ENCODE measurements at regions not wholly inside any gene's neighbourhood (a gene's known extent, or its start where the extent isn't known, plus 50 kb on each side); places are given as distances from the start of the nearest gene placed in this dataset.

DNA sequence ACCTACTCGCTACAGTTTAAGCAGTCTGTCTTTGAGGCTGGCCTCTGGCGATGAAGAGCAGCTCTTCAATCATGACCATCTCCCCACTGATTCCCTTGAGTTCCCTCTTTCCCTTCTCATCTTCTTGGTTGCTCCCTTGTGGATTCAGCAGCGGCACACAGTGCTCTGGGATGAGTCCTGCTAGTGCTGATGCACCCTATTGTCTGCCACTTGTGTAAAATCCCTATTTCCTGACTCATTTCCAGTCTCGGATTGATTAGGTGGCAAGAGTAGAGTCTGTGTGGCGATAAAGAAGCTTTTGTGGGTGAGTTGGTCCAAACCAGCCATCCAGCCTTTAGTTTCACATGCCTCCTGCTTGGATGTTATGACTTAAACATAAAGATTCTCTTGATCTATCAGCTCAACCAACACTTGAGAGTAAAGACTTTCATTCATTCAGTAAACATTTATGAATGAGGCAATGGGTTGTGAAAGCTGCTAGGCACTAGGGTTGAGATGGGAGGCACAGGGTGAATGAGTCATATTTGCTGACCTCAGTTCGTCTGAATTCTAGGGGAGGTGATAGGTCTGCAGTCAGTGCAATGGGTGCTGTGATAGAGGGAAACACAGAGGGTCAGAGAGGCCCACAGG is 219.4 kb upstream of the RAG2 start:
- no peak for DNase-seq (ENCODE audit: low read depth, low spot score)

DNA sequence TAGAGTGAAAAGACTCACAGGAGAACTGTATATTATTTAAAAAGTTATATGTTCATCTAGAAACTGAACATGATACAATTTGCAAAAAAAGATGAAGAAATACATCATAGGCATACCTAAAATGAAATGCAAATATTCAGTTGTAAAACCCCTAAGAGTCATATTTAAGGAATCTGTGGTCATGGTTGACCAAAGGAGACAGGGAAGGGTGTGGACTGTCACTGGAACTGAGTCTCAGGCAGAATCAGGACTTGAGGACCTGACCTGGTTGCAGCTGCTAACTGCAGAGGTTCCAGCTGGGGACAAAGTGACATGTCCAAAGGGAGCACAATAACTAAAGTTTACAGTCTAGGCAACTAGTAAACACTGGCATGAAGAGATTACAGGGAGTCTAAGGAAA is 211.3 kb upstream of the RAG2 start:
- no peak for DNase-seq (ENCODE audit: low read depth, low spot score)

DNA sequence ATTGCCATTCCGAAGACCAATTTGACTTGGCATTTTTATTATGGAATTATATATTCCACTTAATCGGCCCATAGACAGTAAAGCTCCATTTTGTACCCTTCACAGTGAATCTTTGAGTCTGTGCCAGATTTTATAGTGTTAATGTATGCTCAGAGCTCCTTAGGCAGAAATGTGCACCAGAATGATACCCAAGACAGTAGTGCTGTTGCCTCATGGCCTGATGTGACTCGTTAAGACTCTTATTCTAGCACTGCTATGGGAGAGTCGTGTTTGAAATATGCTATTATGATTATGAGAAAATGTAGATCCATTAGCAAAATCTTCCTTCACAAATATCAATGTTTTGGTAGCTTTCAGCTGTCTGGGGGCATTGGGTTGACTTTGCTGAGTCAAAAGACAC is 209.8 kb upstream of the RAG2 start:
- DNase-seq (ENCODE audit: low read depth, low spot score), result no peak

DNA sequence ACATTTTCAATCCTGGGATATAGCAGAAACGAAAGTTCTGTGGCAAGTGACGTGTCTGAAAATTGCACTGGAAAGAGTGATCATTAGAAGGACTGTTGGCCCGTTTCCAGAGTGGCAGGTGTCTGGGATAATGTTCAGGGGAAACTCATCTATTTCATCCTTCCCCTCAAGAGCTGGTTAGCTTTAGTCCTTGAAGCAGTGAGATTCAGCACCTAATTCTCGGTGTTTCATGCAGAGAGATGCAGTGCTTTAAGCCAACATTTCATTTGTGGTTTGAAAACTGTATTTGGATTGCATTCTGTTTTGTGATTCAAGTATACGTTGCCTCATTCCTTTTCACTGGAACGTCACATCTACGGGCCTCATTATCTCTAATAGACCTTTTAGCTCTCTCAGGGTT is 205.0 kb upstream of the RAG2 start:
- no peak for DNase-seq (ENCODE audit: low read depth, low spot score)

DNA sequence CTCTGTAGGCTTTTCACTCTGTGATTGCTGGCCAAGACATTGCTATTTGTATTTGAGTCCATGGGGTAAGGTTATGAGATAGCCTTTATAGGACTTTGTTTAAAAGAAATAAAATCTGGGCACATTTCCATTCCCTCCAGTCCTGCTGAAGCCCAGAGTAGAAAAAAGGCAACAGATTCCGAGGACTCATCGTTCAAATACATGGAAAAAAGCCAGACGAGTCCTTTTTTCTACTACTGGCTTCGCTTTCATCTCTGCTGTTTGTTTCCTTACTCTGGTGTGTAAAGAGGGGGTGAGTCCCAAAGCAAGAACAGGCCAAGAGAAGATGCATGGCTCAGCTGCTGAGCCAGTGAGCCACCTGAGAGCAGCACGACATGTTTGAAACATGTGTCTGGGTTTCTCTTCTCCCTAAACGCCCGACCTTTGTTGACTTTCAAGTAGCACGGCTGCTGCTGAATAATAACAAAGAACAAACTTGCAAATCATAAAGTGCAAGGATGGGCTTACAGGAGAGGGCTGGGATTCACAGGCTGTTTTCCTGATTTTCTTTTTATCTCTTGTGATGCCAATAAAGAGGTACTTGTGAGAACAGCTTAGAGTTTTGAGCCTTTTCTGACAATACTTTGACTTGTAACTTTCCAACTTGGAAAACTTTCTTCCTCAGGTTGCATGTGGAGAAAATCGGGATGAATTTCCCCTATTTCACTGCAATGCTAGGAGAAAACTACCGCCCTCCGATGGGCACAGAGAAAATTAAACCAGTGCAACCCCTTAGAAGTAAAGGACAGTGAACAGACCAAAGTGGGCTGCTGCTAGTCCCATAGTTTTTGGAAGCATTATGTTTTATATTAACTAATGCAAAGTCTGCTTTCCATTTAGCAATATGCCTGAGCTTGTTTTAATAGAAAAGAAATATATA is 195.2 kb upstream of the RAG2 start:
- DNase-seq (ENCODE audit: low read depth, low spot score), result no peak

DNA sequence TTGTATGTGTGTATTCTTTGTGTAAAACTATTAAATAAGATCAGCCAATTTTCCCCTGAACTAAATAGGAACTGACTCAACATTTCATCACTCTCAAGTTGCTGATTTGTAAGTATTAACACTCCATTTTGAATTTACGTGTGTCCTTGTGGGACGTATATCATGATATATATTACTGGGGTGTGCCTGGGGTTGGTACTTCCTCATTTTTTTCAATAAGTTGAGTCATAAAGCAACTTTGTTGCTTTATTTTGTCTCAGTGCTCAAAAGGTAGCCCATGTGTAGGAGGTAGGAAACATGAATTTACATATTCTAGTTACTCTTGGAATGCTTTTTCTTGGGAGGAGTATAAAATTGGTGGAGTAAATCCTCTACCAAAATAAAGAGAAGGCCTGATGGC is 193.9 kb upstream of the RAG2 start:
- DNase-seq (ENCODE audit: low read depth, low spot score), result no peak

DNA sequence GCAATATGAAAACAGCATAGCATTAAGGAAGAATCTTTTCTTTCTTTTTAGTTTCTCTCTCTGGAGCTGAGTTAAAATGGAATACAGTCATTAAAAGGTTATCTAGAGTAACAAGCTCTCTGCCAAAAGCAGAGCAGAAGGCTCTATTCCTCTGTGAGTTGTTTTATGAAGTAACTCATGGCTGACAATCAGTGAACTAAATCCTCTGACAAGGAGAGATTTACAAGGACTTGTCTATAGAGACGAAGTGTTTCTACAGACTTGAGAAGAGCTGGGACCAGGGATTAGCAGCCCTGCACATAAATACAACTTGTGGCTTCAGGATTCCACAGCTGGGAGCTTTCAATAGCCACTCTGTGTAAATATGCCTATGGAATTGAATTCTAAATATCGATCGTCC is 192.5 kb upstream of the RAG2 start:
- DNase-seq (ENCODE audit: low read depth, low spot score), result no peak

DNA sequence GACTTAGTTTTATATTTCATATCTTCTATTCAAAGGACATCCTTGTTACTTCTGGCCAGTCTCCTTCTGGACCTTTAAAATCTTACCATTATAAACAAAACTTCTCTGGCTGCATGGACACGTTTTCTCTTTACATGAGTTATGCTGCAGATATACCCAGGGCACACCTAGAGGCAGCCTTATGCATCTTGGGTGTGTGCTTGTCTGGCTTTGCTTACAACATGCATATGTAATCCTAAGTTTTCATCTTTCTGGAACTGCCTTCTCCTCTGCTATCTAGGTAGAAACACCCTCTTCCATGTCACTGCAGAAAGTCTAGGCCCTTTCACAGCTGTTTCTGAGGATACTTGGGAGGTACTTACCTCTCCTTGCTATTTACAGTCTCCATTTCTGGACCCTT is 185.8 kb upstream of the RAG2 start:
- DNase-seq (ENCODE audit: low read depth, low spot score), result no peak

DNA sequence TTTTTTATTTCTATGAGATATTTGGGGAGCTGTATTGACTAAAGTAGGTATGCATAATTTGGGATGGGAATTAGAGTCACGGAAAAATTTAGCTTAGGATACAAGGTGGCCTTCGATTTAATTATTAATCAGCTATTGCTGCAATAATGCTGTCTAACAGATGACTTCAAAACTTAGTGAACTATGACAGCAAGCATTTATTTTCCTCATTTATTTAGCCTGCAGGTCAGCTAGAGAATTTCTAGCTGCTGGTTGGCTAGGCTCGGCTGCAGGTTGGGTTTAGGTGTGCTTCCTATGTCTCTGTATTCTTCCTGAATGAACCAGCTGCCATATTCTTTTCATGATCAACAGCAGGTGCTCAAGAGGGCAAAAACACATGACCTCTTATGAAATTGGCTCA is 181.8 kb upstream of the RAG2 start:
- DNase-seq (ENCODE audit: low read depth, low spot score), result no peak

DNA sequence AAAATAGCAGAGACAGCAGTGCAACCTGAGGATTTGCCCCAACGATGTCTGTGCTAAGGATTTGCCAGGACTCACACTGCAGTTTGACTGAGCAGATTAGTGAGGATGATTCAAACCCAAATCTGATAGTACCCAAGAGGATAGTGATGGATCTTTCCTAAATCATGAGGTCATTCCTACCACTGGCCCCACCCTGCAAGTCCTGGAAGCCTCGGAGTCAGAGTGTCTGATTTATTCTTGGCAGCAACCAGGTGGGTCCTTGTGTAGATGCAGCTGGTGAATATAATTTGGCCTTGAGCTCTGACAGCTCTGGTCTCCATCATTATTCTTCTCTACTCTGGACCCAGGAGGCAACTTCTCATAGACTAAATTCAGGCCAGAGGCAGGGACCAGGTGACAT is 179.3 kb upstream of the RAG2 start:
- DNase-seq (ENCODE audit: low read depth, low spot score), result no peak

DNA sequence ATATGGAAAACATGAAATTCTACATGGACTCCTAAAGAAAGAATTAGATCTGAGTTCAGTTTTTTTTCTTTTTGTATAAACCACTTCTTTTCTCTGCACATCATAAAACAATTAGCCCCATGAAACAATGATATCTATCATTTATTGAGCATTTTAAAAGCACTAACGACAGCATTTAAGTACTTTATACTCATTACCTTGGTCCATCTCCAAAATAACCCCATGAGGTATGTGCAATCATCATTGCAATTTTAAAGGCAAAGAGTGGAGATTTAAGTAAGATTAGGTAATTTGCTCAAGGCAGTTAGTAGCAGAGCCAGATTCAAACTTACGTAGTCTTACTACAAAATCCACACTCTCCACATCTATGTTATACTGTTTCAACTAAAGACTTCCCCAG is 177.7 kb upstream of the RAG2 start:
- no peak for DNase-seq (ENCODE audit: low read depth, low spot score)

DNA sequence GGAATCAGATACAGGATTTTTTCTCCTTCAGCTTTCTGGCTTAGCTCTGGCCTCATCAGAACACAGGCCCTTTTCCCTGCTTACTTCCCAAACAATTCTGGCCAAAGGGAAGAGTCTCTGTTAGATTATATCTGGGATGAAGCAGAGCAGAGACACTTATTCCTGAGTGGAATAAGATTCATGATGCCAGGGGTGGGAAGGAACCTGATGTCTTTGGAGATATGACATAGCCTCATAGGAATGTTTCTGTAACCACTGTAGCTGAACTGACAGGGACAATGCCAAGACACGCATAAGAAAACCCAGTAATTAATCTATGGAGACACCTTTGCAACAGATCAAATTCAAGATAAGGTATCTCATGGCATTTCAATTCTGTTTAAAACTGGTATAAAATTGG is 177.1 kb upstream of the RAG2 start:
- no peak for DNase-seq (ENCODE audit: low read depth, low spot score)

DNA sequence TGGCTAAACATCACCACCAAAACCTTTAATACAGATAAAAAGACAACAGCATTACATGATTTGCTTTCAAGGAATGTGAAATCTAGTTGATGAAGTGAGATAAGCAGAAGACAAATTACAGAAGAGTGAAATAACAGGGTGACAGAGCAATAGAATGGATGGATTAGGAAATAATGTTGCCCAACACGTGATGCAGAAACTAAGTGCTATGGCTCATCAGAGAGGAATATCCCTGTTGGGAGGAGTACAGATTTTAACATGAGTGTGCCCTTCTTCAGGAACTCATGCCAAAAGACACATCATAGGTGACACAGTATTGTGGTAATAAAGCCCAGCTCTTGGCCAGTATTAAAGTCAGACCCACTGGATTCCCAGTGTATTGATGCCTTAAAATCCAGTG is 176.6 kb upstream of the RAG2 start:
- no peak for DNase-seq (ENCODE audit: low read depth, low spot score)

DNA sequence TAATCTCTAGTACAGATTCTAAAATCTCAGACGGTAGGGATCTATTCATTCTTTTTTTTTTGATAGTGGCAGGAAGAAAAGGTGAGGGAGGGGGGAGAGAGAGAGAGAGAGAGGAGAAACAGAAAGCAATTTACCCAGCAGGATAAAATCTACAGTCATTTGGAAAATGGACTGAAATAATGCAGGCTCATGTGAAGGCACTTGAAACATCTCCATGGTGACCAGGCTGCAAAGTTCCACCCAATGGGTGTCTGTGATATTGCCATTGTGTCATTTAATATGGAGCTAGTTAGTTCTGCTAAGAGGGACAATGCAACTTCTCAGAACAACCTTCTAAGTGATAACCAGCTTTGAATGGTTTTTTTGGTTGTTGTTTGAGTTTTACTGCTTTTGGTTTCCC is 165.2 kb upstream of the RAG2 start:
- no peak for DNase-seq (ENCODE audit: low read depth, low spot score)

DNA sequence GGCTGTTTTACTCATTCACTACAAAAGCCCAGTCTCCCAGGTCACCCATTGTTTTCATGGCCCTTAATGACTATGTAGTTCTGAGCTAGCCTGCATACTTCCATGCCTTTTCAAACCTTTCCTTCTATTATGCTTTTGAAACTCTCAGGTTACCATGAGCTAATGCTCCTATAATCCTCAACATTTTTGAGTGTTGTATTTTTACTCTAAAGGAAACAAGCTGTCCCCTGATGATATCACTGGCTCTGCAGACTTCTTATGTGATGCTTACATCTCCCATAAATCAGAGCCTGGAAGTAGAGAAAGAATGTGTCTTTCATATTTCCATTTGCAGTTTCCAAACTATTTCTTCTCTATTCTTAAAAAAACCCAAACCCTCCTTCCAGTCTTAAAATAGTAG is 159.0 kb upstream of the RAG2 start:
- DNase-seq (ENCODE audit: low read depth, low spot score), result no peak

DNA sequence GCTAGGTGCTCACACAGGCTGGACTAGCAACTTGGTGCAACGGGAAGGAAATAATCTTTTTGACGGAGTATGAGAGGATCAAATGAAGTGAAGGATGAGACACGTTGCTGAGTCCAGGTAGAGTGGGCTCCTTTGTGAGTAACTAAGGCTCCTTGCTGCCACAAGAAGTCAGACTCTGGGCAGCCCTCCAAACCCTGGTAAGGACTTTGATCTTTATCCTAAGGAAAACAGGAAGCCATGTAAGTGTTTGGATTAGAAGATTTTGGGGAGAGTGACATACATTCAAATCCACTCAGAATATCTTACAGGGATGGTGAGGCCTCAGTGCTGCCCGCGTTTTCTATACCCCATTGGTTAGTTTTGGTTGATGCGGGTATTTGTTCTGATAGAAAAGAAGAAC is 155.9 kb upstream of the RAG2 start:
- DNase-seq (ENCODE audit: low read depth, low spot score), result no peak

DNA sequence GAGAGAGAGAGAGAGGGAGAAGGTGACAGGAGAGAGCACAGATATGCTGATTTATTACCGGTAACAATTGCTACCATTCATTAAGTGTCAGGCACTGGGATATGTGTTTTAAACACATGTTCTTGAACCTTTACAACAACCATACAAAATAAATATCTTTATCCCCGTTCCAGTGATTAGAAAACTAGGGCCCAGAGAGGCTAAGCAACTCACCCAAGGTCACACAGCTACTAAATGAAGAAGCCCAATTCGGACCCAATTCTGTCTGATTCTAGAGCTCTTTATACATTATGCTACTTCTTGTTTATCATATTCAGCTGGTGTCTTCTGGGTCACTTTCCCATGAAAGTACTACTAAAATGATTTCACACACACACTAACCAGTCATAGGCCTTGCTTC is 154.0 kb upstream of the RAG2 start:
- DNase-seq (ENCODE audit: low read depth, low spot score), result no peak

DNA sequence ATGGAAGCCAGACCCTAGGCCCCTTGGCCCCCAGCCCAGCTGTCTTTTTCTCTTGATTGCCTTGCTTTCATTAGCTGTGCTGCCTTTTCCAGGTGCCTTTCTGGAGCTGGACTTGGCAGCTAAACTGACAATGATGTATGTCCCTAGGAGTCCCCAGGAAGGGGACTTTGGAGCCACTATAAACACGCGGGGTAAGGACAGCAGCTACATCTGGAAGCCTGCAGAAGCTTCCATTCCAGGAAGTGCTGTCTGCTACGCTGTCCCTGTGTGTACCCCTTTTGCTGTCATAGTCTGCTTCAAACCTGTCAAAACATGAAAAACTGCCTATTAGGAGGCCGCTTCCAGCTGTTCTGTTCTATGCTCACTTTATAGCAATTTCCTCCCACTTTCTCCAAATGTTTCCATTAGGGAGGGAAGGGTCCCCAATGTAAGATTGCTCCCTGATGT is 153.3 kb upstream of the RAG2 start:
- no peak for DNase-seq (ENCODE audit: low read depth, low spot score)

DNA sequence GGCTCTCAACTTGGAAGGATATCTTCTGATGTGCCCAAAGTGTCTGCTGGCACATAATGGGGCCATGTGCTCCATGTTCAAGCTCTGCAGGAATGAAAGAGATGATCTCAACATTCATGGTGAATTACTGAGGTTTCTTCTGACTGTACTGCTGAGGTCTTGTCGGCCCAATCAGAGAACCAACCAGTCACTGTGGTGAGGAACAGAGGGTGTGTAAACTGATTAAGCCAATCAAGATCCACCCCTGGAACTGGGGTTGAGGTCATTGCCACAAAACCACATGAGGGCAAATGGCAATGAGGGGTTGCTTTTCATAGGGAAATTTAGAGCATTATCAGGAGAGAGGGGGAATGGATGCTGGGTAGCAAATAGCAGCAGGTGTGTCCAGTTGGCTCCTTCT is 152.3 kb upstream of the RAG2 start:
- DNase-seq (ENCODE audit: low read depth, low spot score), result no peak

DNA sequence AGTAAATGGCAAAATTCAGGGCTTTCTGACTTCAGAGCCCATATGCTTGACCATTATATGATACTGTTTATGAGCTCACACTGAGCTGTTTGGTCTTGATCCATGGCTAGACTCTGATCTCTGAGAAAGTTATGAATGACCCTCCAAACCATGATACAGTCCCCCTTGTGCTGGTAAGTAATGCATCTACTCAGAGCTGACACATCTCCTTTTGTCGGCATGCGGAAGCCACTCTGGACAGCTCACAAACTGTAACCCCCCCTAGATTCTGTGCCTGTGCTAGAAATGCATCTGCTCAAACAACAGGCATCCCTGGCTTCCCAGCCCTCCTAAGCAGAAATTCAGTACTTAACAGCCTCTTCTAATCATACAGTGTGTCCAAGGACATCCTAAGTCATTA is 150.8 kb upstream of the RAG2 start:
- no peak for DNase-seq (ENCODE audit: low read depth, low spot score)

DNA sequence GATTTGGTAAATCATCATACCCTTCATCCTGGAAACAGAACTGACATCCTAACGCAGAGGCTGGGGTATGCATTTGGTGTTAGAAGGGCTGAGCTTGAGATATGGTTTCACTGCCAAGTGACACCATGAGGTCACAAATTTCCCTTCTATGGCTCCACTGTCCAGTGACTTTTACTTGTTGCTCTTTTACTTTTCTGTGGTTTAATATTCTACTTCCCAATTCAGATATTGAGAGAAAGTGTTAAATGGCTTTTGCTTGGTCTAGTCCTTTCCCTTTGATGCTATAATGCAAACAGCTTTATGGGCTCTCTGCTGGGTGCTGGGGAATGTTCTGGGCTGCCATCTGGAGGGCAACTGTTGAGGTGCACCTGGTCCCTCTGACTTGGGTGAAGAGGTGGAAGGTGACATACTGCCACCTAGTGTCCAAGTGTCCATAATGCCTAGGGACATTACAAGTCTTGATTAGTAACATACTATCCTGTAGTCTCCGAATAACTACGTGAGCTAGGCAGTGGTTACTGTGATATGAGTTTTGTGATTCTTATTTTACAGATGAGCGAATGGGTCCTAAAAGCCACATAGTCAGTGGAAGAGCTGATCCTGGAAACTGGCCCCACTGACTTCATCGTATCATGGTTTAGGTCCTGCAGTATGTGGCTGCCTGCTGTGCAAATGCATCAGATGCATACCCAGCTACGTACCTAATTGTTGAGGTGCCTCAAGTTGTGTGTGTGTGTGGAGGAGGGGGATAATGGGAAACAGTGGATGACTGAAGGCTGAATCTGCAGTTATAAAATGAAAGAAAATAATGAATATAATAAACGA is 149.1 kb upstream of the RAG2 start:
- peak; percentile 65 for DNase-seq (ENCODE audit: low read depth, low spot score)

DNA sequence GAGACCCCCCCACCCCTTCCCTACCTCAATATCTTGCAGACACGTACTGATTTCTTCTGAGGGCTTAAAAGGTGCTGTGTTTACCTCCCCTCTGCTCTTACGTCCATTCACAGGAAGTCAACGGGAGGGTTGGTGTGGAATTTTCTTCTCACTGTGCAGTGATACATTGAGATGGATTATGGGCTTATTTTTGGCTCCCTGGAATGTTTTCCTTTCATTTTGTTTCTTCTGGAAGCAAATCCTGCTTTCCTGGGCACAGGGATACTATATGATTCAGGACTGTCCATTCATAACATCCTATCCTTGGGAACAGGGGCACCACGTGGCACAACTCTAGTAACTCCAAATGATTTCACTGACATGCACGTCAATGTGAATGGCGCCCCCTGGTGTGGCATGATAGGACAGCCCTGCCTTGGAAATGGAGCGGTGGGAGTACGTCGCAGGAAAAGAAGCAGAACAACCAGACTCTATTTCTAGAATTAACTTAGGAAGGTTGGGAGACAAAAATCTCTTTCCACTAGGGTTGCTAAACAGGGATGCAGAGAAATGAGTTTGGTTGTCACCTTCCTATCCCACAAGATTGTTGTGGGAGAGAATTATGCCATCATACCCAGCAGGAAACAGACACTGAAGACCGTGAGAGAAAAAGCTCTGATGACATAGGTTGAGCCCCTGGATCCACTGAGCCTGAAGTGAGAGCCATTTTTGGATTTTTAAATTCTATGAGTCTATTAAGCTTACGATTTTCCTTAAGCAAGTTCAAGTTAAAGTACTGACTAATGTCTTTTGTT is 146.5 kb upstream of the RAG2 start:
- DNase-seq (ENCODE audit: low read depth, low spot score), result no peak
